Type B pancreatic cell (in vitro differentiated cells): ENCODE measurements at regions not wholly inside any gene's neighbourhood (a gene's known extent, or its start where the extent isn't known, plus 50 kb on each side); places are given as distances from the start of the nearest gene placed in this dataset.

Experiments used
- DNase-seq: peaks from one replicate; pipeline ENCODE4 v3.0.0; 2021; ENCODE audit warnings: mixed read lengths; ENCODE audit not compliant: unreplicated experiment; ENCODE audit errors: extremely low spot score
- H3K27ac Mint-ChIP-seq: 2 replicates; pipeline ENCODE4 v1.8.0; 2021; ENCODE audit warnings: mild to moderate bottlenecking, mixed read lengths
- H3K27me3 Mint-ChIP-seq: 2 replicates; pipeline ENCODE4 v1.8.0; 2021; ENCODE audit warnings: mixed read lengths
- H3K36me3 Mint-ChIP-seq: 2 replicates; pipeline ENCODE4 v1.8.0; 2021; ENCODE audit warnings: mixed read lengths
- H3K4me1 Mint-ChIP-seq: one replicate; pipeline ENCODE4 v1.8.0; 2021; ENCODE audit warnings: mixed read lengths; ENCODE audit not compliant: unreplicated experiment
- H3K4me3 Mint-ChIP-seq: 2 replicates; pipeline ENCODE4 v1.8.0; 2021; ENCODE audit warnings: mild to moderate bottlenecking, mixed read lengths
- H3K9me3 Mint-ChIP-seq: 2 replicates; pipeline ENCODE4 v1.8.0; 2021; ENCODE audit warnings: mixed read lengths
- CTCF ChIP-seq: fragments of 200-600 bp; sonication (generic); conservative IDR thresholded peaks from 2 replicates; pipeline ENCODE4 v1.5.0; 2021; ENCODE audit warnings: antibody characterized with exemption, mild to moderate bottlenecking

- no peak for DNase-seq
- TF ChIP-seq CTCF: no peak
- Mint-ChIP-seq H3K27me3 (peaks cover 17% of the 10 kb centered on the region), H3K4me3 (no peak overlapping the region), H3K4me1 (peaks cover 5% of the 10 kb centered on the region), H3K9me3 (peaks cover 18% of the 10 kb centered on the region), H3K27ac (no peak overlapping the region), H3K36me3 (no peaks in the 10 kb centered on the region)
Observed at GRCh38 chr1:217373761-217374701, 256.9 kb downstream of the GPATCH2 start.

- H3K36me3 Mint-ChIP-seq: no peaks in the 10 kb centered on the region
- H3K4me1 Mint-ChIP-seq: peaks cover 5% of the 10 kb centered on the region
- no peak overlapping the region for H3K27ac Mint-ChIP-seq
- peaks cover 13% of the 10 kb centered on the region for H3K27me3 Mint-ChIP-seq
- no peak for DNase-seq
- peaks cover 9% of the 10 kb centered on the region for H3K9me3 Mint-ChIP-seq
- no peak for TF ChIP-seq CTCF
- H3K4me3 Mint-ChIP-seq: no peak overlapping the region
Observed at GRCh38 chr1:217372049-217372970, 258.6 kb downstream of the GPATCH2 start.

- no peak for TF ChIP-seq CTCF
- no peak overlapping the region for H3K27ac Mint-ChIP-seq
- peaks cover 6% of the 10 kb centered on the region for H3K9me3 Mint-ChIP-seq
- H3K36me3 Mint-ChIP-seq: no peaks in the 10 kb centered on the region
- peaks cover 11% of the 10 kb centered on the region for H3K27me3 Mint-ChIP-seq
- H3K4me1 Mint-ChIP-seq: peaks cover 5% of the 10 kb centered on the region
- no peak overlapping the region for H3K4me3 Mint-ChIP-seq
- no peak for DNase-seq
Observed at GRCh38 chr1:217370757-217371156, 260.1 kb downstream of the GPATCH2 start.

GRCh38 chr1:217369996-217370551, 260.8 kb downstream of the GPATCH2 start:
- H3K4me1 Mint-ChIP-seq: peaks cover 5% of the 10 kb centered on the region
- no peaks in the 10 kb centered on the region for H3K36me3 Mint-ChIP-seq
- H3K9me3 Mint-ChIP-seq: peaks cover 6% of the 10 kb centered on the region
- no peak overlapping the region for H3K4me3 Mint-ChIP-seq
- no peak for TF ChIP-seq CTCF
- H3K27ac Mint-ChIP-seq: no peak overlapping the region
- DNase-seq: no peak
- peaks cover 10% of the 10 kb centered on the region for H3K27me3 Mint-ChIP-seq

GRCh38 chr1:217369271-217369981, 261.5 kb downstream of the GPATCH2 start:
- Mint-ChIP-seq H3K4me3 (peak overlapping the region; percentile 1), H3K36me3 (no peaks in the 10 kb centered on the region), H3K9me3 (peaks cover 6% of the 10 kb centered on the region), H3K4me1 (peaks cover 5% of the 10 kb centered on the region), H3K27ac (no peak overlapping the region), H3K27me3 (peaks cover 10% of the 10 kb centered on the region)
- TF ChIP-seq CTCF: no peak
- DNase-seq: no peak
